ENCODE measurements at regions not wholly inside any gene's neighbourhood (a gene's known extent, or its start where the extent isn't known, plus 50 kb on each side); places are given as distances from the start of the nearest gene placed in this dataset.

- no peaks in the 10 kb centered on the region for H3K36me3 Mint-ChIP-seq
- TF ChIP-seq CTCF (IDR thresholded peaks at IDR 0.05), result no peak
- H3K4me3 Mint-ChIP-seq, result peak overlapping the region; percentile 70
- intact Hi-C loops (cut with micrococcal nuclease), result no loop called here
- Histone ChIP-seq H3K9me3 (ENCODE audit: control insufficient read depth, insufficient read depth, low read length) (no peaks in the 10 kb centered on the region), H3K36me3 (ENCODE audit: control insufficient read depth, insufficient read depth, low read length) (no peaks in the 10 kb centered on the region), H3K4me3 (ENCODE audit: low read length) (peak overlapping the region; percentile 15), H3K27me3 (ENCODE audit: control insufficient read depth, insufficient read depth, low read length) (no peaks in the 10 kb centered on the region), H3K27ac (ENCODE audit: low read length) (no peak overlapping the region), H3K4me1 (ENCODE audit: control insufficient read depth, insufficient read depth, low read length) (peaks cover 8% of the 10 kb centered on the region)
- peak in 2 of 3 donors; percentile 52 to 61 for ATAC-seq
- H3K27me3 Mint-ChIP-seq (ENCODE audit: low read depth in 2 of 2), result peaks cover 11 to 21% of the 10 kb centered on the region in 2 donors
- DNase-seq, result peak in 1 of 2 donors; percentile 61
- H3K9me3 Mint-ChIP-seq, result no peaks in the 10 kb centered on the region
- peaks cover 7 to 17% of the 10 kb centered on the region in 2 donors for H3K4me1 Mint-ChIP-seq
- WGBS (ENCODE audit: insufficient coverage), result 15% methylated on average over 19 of the region's 21 CpGs
- peak overlapping the region in 1 of 2 donors; percentile 80 for H3K27ac Mint-ChIP-seq
Measured at GRCh38 chr18:24659827-24660720, 199.6 kb downstream of the HRH4 start.

GRCh38 chr18:24660956-24661355, 200.5 kb downstream of the HRH4 start:
- H3K4me3 Mint-ChIP-seq, result no peak overlapping the region
- no peak overlapping the region for H3K27ac Mint-ChIP-seq
- H3K27me3 Mint-ChIP-seq (ENCODE audit: low read depth in 2 of 2), result peaks cover 11 to 21% of the 10 kb centered on the region in 2 donors
- Histone ChIP-seq H3K9me3 (ENCODE audit: control insufficient read depth, insufficient read depth, low read length) (no peaks in the 10 kb centered on the region), H3K4me3 (ENCODE audit: low read length) (no peak overlapping the region), H3K4me1 (ENCODE audit: control insufficient read depth, insufficient read depth, low read length) (peaks cover 8% of the 10 kb centered on the region), H3K36me3 (ENCODE audit: control insufficient read depth, insufficient read depth, low read length) (no peaks in the 10 kb centered on the region), H3K27ac (ENCODE audit: low read length) (no peak overlapping the region), H3K27me3 (ENCODE audit: control insufficient read depth, insufficient read depth, low read length) (no peaks in the 10 kb centered on the region)
- DNase-seq (no peak), ATAC-seq (no peak)
- H3K9me3 Mint-ChIP-seq, result no peaks in the 10 kb centered on the region
- peaks cover 7 to 17% of the 10 kb centered on the region in 2 donors for H3K4me1 Mint-ChIP-seq
- intact Hi-C loops (cut with micrococcal nuclease), result no loop called here
- 26% methylated on average over 1 of the region's 1 CpG for WGBS (ENCODE audit: insufficient coverage)
- no peak for TF ChIP-seq CTCF (IDR thresholded peaks at IDR 0.05)
- no peaks in the 10 kb centered on the region for H3K36me3 Mint-ChIP-seq

GRCh38 chr18:24662412-24662821, 202.0 kb downstream of the HRH4 start:
- TF ChIP-seq CTCF (IDR thresholded peaks at IDR 0.05), result no peak
- Mint-ChIP-seq H3K36me3 (no peaks in the 10 kb centered on the region), H3K4me3 (no peak overlapping the region), H3K4me1 (peaks cover 7 to 17% of the 10 kb centered on the region in 2 donors), H3K27me3 (ENCODE audit: low read depth in 2 of 2) (peaks cover 14 to 21% of the 10 kb centered on the region in 2 donors), H3K27ac (no peak overlapping the region), H3K9me3 (no peaks in the 10 kb centered on the region)
- Histone ChIP-seq H3K4me3 (ENCODE audit: low read length) (no peak overlapping the region), H3K36me3 (ENCODE audit: control insufficient read depth, insufficient read depth, low read length) (no peaks in the 10 kb centered on the region), H3K27me3 (ENCODE audit: control insufficient read depth, insufficient read depth, low read length) (no peaks in the 10 kb centered on the region), H3K9me3 (ENCODE audit: control insufficient read depth, insufficient read depth, low read length) (no peaks in the 10 kb centered on the region), H3K4me1 (ENCODE audit: control insufficient read depth, insufficient read depth, low read length) (peaks cover 8% of the 10 kb centered on the region), H3K27ac (ENCODE audit: low read length) (no peak overlapping the region)
- WGBS (ENCODE audit: insufficient coverage), result 78% methylated on average over 13 of the region's 13 CpGs
- ATAC-seq (no peak), DNase-seq (no peak)
- intact Hi-C loops (cut with micrococcal nuclease), result no loop called here
